ENCODE measurements at regions not wholly inside any gene's neighbourhood (a gene's known extent, or its start where the extent isn't known, plus 50 kb on each side); places are given as distances from the start of the nearest gene placed in this dataset.

GRCh38 chr18:67913040-67913439 lies 396.5 kb upstream of the DSEL start:
- H3K4me1 Mint-ChIP-seq (ENCODE audit: unreplicated experiment), result peaks cover 7% of the 10 kb centered on the region
- no peak overlapping the region for H3K27ac Mint-ChIP-seq (ENCODE audit: unreplicated experiment)
- no peak for TF ChIP-seq CTCF (IDR thresholded peaks at IDR 0.05)
- H3K9me3 Mint-ChIP-seq (ENCODE audit: unreplicated experiment), result no peaks in the 10 kb centered on the region
- no peak for DNase-seq (ENCODE audit: extremely low spot score, unreplicated experiment)
- H3K4me3 Mint-ChIP-seq (ENCODE audit: unreplicated experiment), result no peak overlapping the region
- no peaks in the 10 kb centered on the region for H3K27me3 Mint-ChIP-seq (ENCODE audit: unreplicated experiment)
- H3K36me3 Mint-ChIP-seq (ENCODE audit: unreplicated experiment), result no peaks in the 10 kb centered on the region

GRCh38 chr18:67901573-67901972 lies 385.1 kb upstream of the DSEL start:
- peaks cover 10% of the 10 kb centered on the region for H3K4me1 Mint-ChIP-seq (ENCODE audit: unreplicated experiment)
- H3K27me3 Mint-ChIP-seq (ENCODE audit: unreplicated experiment), result no peaks in the 10 kb centered on the region
- no peak overlapping the region for H3K4me3 Mint-ChIP-seq (ENCODE audit: unreplicated experiment)
- DNase-seq (ENCODE audit: extremely low spot score, unreplicated experiment), result no peak
- H3K27ac Mint-ChIP-seq (ENCODE audit: unreplicated experiment), result no peak overlapping the region
- TF ChIP-seq CTCF (IDR thresholded peaks at IDR 0.05), result no peak
- H3K9me3 Mint-ChIP-seq (ENCODE audit: unreplicated experiment), result peaks cover 11% of the 10 kb centered on the region
- no peaks in the 10 kb centered on the region for H3K36me3 Mint-ChIP-seq (ENCODE audit: unreplicated experiment)

GRCh38 chr18:67896451-67896850 lies 379.9 kb upstream of the DSEL start:
- Mint-ChIP-seq H3K27me3 (ENCODE audit: unreplicated experiment) (no peaks in the 10 kb centered on the region), H3K4me1 (ENCODE audit: unreplicated experiment) (peaks cover 13% of the 10 kb centered on the region), H3K36me3 (ENCODE audit: unreplicated experiment) (no peaks in the 10 kb centered on the region), H3K9me3 (ENCODE audit: unreplicated experiment) (peaks cover 11% of the 10 kb centered on the region), H3K4me3 (ENCODE audit: unreplicated experiment) (no peak overlapping the region), H3K27ac (ENCODE audit: unreplicated experiment) (no peak overlapping the region)
- TF ChIP-seq CTCF (IDR thresholded peaks at IDR 0.05), result no peak
- no peak for DNase-seq (ENCODE audit: extremely low spot score, unreplicated experiment)

- peaks cover 13% of the 10 kb centered on the region for H3K4me1 Mint-ChIP-seq (ENCODE audit: unreplicated experiment)
- H3K27me3 Mint-ChIP-seq (ENCODE audit: unreplicated experiment), result no peaks in the 10 kb centered on the region
- no peak for DNase-seq (ENCODE audit: extremely low spot score, unreplicated experiment)
- TF ChIP-seq CTCF (IDR thresholded peaks at IDR 0.05), result no peak
- no peak overlapping the region for H3K4me3 Mint-ChIP-seq (ENCODE audit: unreplicated experiment)
- no peaks in the 10 kb centered on the region for H3K9me3 Mint-ChIP-seq (ENCODE audit: unreplicated experiment)
- no peak overlapping the region for H3K27ac Mint-ChIP-seq (ENCODE audit: unreplicated experiment)
- H3K36me3 Mint-ChIP-seq (ENCODE audit: unreplicated experiment), result no peaks in the 10 kb centered on the region
Observed at GRCh38 chr18:67893916-67894315, 377.4 kb upstream of the DSEL start.

GRCh38 chr18:67876871-67877270 lies 360.4 kb upstream of the DSEL start:
- Mint-ChIP-seq H3K4me3 (ENCODE audit: unreplicated experiment) (no peak overlapping the region), H3K4me1 (ENCODE audit: unreplicated experiment) (peaks cover 14% of the 10 kb centered on the region), H3K36me3 (ENCODE audit: unreplicated experiment) (no peaks in the 10 kb centered on the region), H3K9me3 (ENCODE audit: unreplicated experiment) (no peaks in the 10 kb centered on the region), H3K27me3 (ENCODE audit: unreplicated experiment) (no peaks in the 10 kb centered on the region), H3K27ac (ENCODE audit: unreplicated experiment) (no peak overlapping the region)
- DNase-seq (ENCODE audit: extremely low spot score, unreplicated experiment), result no peak
- no peak for TF ChIP-seq CTCF (IDR thresholded peaks at IDR 0.05)
